ENCODE measurements at regions not wholly inside any gene's neighbourhood (a gene's known extent, or its start where the extent isn't known, plus 50 kb on each side); places are given as distances from the start of the nearest gene placed in this dataset.
"Not testable (repeated sequence)": the region's sequence is repeated elsewhere in the genome, so short reads cannot be mapped to it uniquely, and the experiment has no call there.

DNA sequence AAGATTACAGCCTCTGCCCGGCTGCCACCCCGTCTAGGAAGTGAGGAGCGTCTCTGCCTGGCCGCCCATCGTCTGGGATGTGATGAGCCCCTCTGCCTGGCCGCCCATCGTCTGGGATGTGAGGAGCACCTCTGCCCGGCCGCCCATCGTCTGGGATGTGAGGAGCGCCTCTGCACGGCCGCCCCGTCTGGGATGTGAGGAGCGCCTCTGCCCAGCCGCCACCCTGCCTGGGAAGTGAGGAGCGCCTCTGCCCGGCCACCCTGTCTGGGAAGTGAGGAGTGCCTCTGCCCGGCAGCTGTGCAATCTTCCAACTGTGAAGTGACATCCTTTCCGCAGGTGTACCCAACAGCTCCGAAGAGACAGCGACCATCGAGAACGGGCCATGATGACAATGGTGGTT is 75.6 kb upstream of the MNS1 start:
- TF ChIP-seq, protein P1, sequence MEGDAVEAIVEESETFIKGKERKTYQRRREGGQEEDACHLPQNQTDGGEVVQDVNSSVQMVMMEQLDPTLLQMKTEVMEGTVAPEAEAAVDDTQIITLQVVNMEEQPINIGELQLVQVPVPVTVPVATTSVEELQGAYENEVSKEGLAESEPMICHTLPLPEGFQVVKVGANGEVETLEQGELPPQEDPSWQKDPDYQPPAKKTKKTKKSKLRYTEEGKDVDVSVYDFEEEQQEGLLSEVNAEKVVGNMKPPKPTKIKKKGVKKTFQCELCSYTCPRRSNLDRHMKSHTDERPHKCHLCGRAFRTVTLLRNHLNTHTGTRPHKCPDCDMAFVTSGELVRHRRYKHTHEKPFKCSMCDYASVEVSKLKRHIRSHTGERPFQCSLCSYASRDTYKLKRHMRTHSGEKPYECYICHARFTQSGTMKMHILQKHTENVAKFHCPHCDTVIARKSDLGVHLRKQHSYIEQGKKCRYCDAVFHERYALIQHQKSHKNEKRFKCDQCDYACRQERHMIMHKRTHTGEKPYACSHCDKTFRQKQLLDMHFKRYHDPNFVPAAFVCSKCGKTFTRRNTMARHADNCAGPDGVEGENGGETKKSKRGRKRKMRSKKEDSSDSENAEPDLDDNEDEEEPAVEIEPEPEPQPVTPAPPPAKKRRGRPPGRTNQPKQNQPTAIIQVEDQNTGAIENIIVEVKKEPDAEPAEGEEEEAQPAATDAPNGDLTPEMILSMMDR (IDR thresholded peaks at IDR 0.05) = not testable (repeated sequence)
- not testable (repeated sequence) for TF ChIP-seq POLR2A (IDR thresholded peaks at IDR 0.05)
